HFFc6 (cell line): ENCODE measurements at regions not wholly inside any gene's neighbourhood (a gene's known extent, or its start where the extent isn't known, plus 50 kb on each side); places are given as distances from the start of the nearest gene placed in this dataset.
"Not testable (repeated sequence)": the region's sequence is repeated elsewhere in the genome, so short reads cannot be mapped to it uniquely, and the experiment has no call there.

Experiments
- DNase-seq: peaks from one replicate; pipeline ENCODE4 v3.0.0-alpha.2; 2018
- H3K27ac Mint-ChIP-seq: 2 replicates; pipeline ENCODE4 v1.8.0; 2020; ENCODE audit warnings: mild to moderate bottlenecking, mixed read lengths
- H3K27me3 Mint-ChIP-seq: 2 replicates; pipeline ENCODE4 v1.8.0; 2021; ENCODE audit warnings: mild to moderate bottlenecking, moderate library complexity, mixed read lengths; ENCODE audit not compliant: insufficient read depth
- H3K36me3 Mint-ChIP-seq: 2 replicates; pipeline ENCODE4 v1.8.0; 2021; ENCODE audit warnings: low read depth, mixed read lengths
- H3K4me1 Mint-ChIP-seq: 2 replicates; pipeline ENCODE4 v1.8.0; 2020; ENCODE audit warnings: low read depth, mixed read lengths
- H3K4me3 Mint-ChIP-seq: 2 replicates; pipeline ENCODE4 v1.8.0; 2020; ENCODE audit warnings: mild to moderate bottlenecking, moderate library complexity, mixed read lengths
- H3K9me3 Mint-ChIP-seq: 2 replicates; pipeline ENCODE4 v1.8.0; 2020; ENCODE audit warnings: mild to moderate bottlenecking, mixed read lengths
- CTCF ChIP-seq: fragments of 200-600 bp; sonication (generic); IDR thresholded peaks from 2 replicates; pipeline ENCODE4 v1.5.0; 2021; ENCODE audit warnings: antibody characterized with exemption, mild to moderate bottlenecking

- Mint-ChIP-seq H3K4me3 (no peak overlapping the region), H3K36me3 (no peaks in the 10 kb centered on the region), H3K4me1 (peaks cover 8% of the 10 kb centered on the region), H3K27ac (no peak overlapping the region), H3K27me3 (peaks cover 4% of the 10 kb centered on the region), H3K9me3 (peaks cover 4% of the 10 kb centered on the region; the same call in 1 of the 2 replicates)
- no peak for TF ChIP-seq CTCF
- DNase-seq: no peak
Observed at GRCh38 chr15:38789566-38789965, 225.0 kb upstream of the RASGRP1 start.

- peaks cover 5% of the 10 kb centered on the region for H3K9me3 Mint-ChIP-seq
- H3K27ac Mint-ChIP-seq: no peak overlapping the region
- no peak overlapping the region for H3K4me3 Mint-ChIP-seq
- DNase-seq: no peak
- TF ChIP-seq CTCF: no peak
- no peaks in the 10 kb centered on the region for H3K36me3 Mint-ChIP-seq
- H3K4me1 Mint-ChIP-seq: peaks cover 23% of the 10 kb centered on the region
- H3K27me3 Mint-ChIP-seq: peaks cover 7% of the 10 kb centered on the region
Observed at GRCh38 chr15:38793206-38793810, 228.7 kb upstream of the RASGRP1 start.

- H3K27me3 Mint-ChIP-seq: peaks cover 7% of the 10 kb centered on the region
Observed at GRCh38 chr15:38795471-38796245, 231.0 kb upstream of the RASGRP1 start.

GRCh38 chr15:38796589-38796988 is 232.0 kb upstream of the RASGRP1 start:
- Mint-ChIP-seq H3K4me3 (no peak overlapping the region), H3K4me1 (peaks cover 23% of the 10 kb centered on the region)

More at GRCh38 chr15:38795471-38796245, 231.0 kb upstream of the RASGRP1 start:
- Mint-ChIP-seq H3K36me3 (0 out of 2 replicates have a peak, but pooled peaks cover 7% of the 10 kb centered on the region), H3K4me1 (peaks cover 23% of the 10 kb centered on the region), H3K4me3 (peak overlapping the region; percentile 35), H3K9me3 (peaks cover 13% of the 10 kb centered on the region), H3K27ac (peak overlapping the region; percentile 66)
- peak; percentile 68 for DNase-seq
- TF ChIP-seq CTCF: no peak

GRCh38 chr15:38797506-38797905 is 232.9 kb upstream of the RASGRP1 start:
- not testable (repeated sequence) for DNase-seq, H3K27me3 Mint-ChIP-seq, H3K27ac Mint-ChIP-seq, H3K36me3 Mint-ChIP-seq, H3K4me3 Mint-ChIP-seq
- Mint-ChIP-seq H3K4me1 (peaks cover 23% of the 10 kb centered on the region), H3K9me3 (peaks cover 13% of the 10 kb centered on the region)

More at GRCh38 chr15:38796589-38796988, 232.0 kb upstream of the RASGRP1 start:
- Mint-ChIP-seq H3K27ac (no peak overlapping the region), H3K27me3 (peaks cover 7% of the 10 kb centered on the region), H3K9me3 (peaks cover 13% of the 10 kb centered on the region), H3K36me3 (0 out of 2 replicates have a peak, but pooled peaks cover 7% of the 10 kb centered on the region)
- no peak for DNase-seq
- TF ChIP-seq CTCF: no peak

- Mint-ChIP-seq H3K4me1 (peaks cover 23% of the 10 kb centered on the region), H3K9me3 (peaks cover 13% of the 10 kb centered on the region)
- not testable (repeated sequence) for H3K27ac Mint-ChIP-seq, H3K4me3 Mint-ChIP-seq, DNase-seq, H3K36me3 Mint-ChIP-seq, H3K27me3 Mint-ChIP-seq
Observed at GRCh38 chr15:38799202-38799601, 234.6 kb upstream of the RASGRP1 start.
